ENCODE measurements at regions not wholly inside any gene's neighbourhood (a gene's known extent, or its start where the extent isn't known, plus 50 kb on each side); places are given as distances from the start of the nearest gene placed in this dataset.

GRCh38 chr6:43971776-43972126 lies 155.5 kb downstream of the MRPL14 start:
- TF ChIP-seq POLR2A (IDR thresholded peaks at IDR 0.05): no peak
- no peak for TF ChIP-seq CTCF (IDR thresholded peaks at IDR 0.05)
